Fibroblast of lung (primary cell): ENCODE measurements at regions not wholly inside any gene's neighbourhood (a gene's known extent, or its start where the extent isn't known, plus 50 kb on each side); places are given as distances from the start of the nearest gene placed in this dataset.

ENCODE experiments used
- EZH2 ChIP-seq: IDR thresholded peaks from 2 replicates; pipeline ENCODE4 v1.5.1; 2012; ENCODE audit warnings: low read length, control low read depth, mild to moderate bottlenecking; ENCODE audit errors: missing control alignments
- TF ChIP-seq, protein P1 (sequence below), 2 donors: IDR thresholded peaks in 1 of 2; conservative IDR thresholded peaks in 1 of 2; 1 replicate in 1 of 2; 2 replicates in 1 of 2; pipeline ENCODE4 v1.5.1; 2011 to 2012; ENCODE audit warnings: low read length in 2 of 2, control low read depth in 1 of 2, inconsistent platforms in 1 of 2, low read depth in 1 of 2, mild to moderate bottlenecking in 1 of 2

- TF ChIP-seq, protein P1, sequence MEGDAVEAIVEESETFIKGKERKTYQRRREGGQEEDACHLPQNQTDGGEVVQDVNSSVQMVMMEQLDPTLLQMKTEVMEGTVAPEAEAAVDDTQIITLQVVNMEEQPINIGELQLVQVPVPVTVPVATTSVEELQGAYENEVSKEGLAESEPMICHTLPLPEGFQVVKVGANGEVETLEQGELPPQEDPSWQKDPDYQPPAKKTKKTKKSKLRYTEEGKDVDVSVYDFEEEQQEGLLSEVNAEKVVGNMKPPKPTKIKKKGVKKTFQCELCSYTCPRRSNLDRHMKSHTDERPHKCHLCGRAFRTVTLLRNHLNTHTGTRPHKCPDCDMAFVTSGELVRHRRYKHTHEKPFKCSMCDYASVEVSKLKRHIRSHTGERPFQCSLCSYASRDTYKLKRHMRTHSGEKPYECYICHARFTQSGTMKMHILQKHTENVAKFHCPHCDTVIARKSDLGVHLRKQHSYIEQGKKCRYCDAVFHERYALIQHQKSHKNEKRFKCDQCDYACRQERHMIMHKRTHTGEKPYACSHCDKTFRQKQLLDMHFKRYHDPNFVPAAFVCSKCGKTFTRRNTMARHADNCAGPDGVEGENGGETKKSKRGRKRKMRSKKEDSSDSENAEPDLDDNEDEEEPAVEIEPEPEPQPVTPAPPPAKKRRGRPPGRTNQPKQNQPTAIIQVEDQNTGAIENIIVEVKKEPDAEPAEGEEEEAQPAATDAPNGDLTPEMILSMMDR (conservative IDR thresholded peaks at IDR 0.05 in 1 of 2, IDR thresholded peaks at IDR 0.05 in 1 of 2; ENCODE audit: low read depth in 1 of 2, low read length in 2 of 2): no peak
- TF ChIP-seq EZH2: no peak
Measured at GRCh38 chr13:33610438-33611120, 207.4 kb upstream of the RFC3 start.
